ENCODE measurements at regions not wholly inside any gene's neighbourhood (a gene's known extent, or its start where the extent isn't known, plus 50 kb on each side); places are given as distances from the start of the nearest gene placed in this dataset.

GRCh38 chr10:83986800-83987199 is 152.5 kb upstream of the GHITM start:
- H4K20me1 ChIP-seq (ENCODE audit: insufficient read depth, low read length): peaks cover 5% of the 10 kb centered on the region; the same call in 1 of the 2 replicates
- no peaks in the 10 kb centered on the region for H3K9me3 ChIP-seq (ENCODE audit: insufficient read depth, low read length)
- H3K4me3 ChIP-seq (ENCODE audit: low read length): no peak overlapping the region

DNA sequence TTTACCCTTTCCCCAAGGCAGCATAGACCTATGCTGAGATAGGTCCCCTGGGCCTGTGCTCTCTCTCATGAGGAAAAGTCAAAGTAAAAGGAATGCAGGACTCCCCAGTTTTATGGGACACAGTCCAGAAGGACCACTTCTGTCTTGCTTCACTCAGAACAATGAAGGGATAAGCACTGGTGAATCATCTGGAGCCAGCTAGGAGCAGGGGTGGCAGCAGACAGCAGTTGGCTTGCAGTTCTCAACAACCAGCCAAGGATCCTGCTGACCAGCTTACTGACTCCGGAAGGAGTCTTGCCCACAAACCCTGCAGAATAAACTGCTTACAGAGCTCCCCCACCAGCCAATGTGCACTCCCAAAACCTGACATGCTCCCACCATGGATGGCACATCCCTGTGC is 152.1 kb upstream of the GHITM start:
- H3K4me2 ChIP-seq (ENCODE audit: low read length): no peak overlapping the region
- no peaks in the 10 kb centered on the region for H3K79me2 ChIP-seq (ENCODE audit: low read length)
- H3K27ac ChIP-seq (ENCODE audit: low read length): no peak overlapping the region
- no peak overlapping the region for H3K4me3 ChIP-seq (ENCODE audit: low read length)
- H4K20me1 ChIP-seq (ENCODE audit: insufficient read depth, low read length): peaks cover 5% of the 10 kb centered on the region; the same call in 1 of the 2 replicates
- peaks cover 15% of the 10 kb centered on the region for H3K4me1 ChIP-seq (ENCODE audit: low read length)
- no peak overlapping the region for H3K9ac ChIP-seq (ENCODE audit: low read length)
- H2AFZ ChIP-seq (ENCODE audit: low read depth, low read length): no peak overlapping the region
- TF ChIP-seq, protein P1, sequence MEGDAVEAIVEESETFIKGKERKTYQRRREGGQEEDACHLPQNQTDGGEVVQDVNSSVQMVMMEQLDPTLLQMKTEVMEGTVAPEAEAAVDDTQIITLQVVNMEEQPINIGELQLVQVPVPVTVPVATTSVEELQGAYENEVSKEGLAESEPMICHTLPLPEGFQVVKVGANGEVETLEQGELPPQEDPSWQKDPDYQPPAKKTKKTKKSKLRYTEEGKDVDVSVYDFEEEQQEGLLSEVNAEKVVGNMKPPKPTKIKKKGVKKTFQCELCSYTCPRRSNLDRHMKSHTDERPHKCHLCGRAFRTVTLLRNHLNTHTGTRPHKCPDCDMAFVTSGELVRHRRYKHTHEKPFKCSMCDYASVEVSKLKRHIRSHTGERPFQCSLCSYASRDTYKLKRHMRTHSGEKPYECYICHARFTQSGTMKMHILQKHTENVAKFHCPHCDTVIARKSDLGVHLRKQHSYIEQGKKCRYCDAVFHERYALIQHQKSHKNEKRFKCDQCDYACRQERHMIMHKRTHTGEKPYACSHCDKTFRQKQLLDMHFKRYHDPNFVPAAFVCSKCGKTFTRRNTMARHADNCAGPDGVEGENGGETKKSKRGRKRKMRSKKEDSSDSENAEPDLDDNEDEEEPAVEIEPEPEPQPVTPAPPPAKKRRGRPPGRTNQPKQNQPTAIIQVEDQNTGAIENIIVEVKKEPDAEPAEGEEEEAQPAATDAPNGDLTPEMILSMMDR (IDR thresholded peaks at IDR 0.05; ENCODE audit: low read depth, low read length): no peak
- no peak for TF ChIP-seq EZH2phosphoT487 (IDR thresholded peaks at IDR 0.05; ENCODE audit: low read depth)
- no peaks in the 10 kb centered on the region for H3K9me3 ChIP-seq (ENCODE audit: insufficient read depth, low read length)
- H3K36me3 ChIP-seq (replicated peaks; ENCODE audit: low read depth, low read length): no peaks in the 10 kb centered on the region
- H3K27me3 ChIP-seq (ENCODE audit: low read depth, low read length): peaks cover 29% of the 10 kb centered on the region

More at GRCh38 chr10:83986800-83987199, 152.5 kb upstream of the GHITM start:
- peaks cover 29% of the 10 kb centered on the region for H3K27me3 ChIP-seq (ENCODE audit: low read depth, low read length)
- no peak overlapping the region for H3K4me2 ChIP-seq (ENCODE audit: low read length)
- H3K36me3 ChIP-seq (replicated peaks; ENCODE audit: low read depth, low read length): no peaks in the 10 kb centered on the region
- H3K4me1 ChIP-seq (ENCODE audit: low read length): peaks cover 13% of the 10 kb centered on the region
- H3K79me2 ChIP-seq (ENCODE audit: low read length): no peaks in the 10 kb centered on the region
- H3K27ac ChIP-seq (ENCODE audit: low read length): no peak overlapping the region
- TF ChIP-seq, protein P1 (IDR thresholded peaks at IDR 0.05; ENCODE audit: low read depth, low read length): no peak
- TF ChIP-seq EZH2phosphoT487 (IDR thresholded peaks at IDR 0.05; ENCODE audit: low read depth): no peak
- no peak overlapping the region for H2AFZ ChIP-seq (ENCODE audit: low read depth, low read length)
- H3K9ac ChIP-seq (ENCODE audit: low read length): no peak overlapping the region

DNA sequence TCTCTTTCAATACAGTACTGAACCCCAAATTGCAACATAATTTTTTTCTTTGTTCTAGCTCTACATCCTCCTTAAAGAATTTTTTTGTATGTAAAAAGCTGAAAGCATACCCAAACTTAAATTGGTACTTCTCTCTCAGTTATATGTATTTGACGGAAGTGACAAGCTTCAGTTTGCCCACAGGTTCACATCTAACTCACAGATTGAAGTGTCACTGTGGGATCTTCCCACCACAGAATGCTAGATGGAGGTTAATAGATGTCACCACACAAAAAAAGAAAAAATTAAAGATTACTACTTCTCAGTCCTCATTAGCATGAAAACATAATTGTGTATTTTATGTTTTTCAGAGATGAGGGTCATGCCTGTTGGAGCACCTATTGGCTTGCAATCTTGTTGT is 150.9 kb upstream of the GHITM start:
- TF ChIP-seq EZH2phosphoT487 (IDR thresholded peaks at IDR 0.05; ENCODE audit: low read depth): no peak
- TF ChIP-seq, protein P1 (IDR thresholded peaks at IDR 0.05; ENCODE audit: low read depth, low read length): no peak
- H3K36me3 ChIP-seq (replicated peaks; ENCODE audit: low read depth, low read length): no peaks in the 10 kb centered on the region
- peaks cover 5% of the 10 kb centered on the region; the same call in 1 of the 2 replicates for H4K20me1 ChIP-seq (ENCODE audit: insufficient read depth, low read length)
- peaks cover 16% of the 10 kb centered on the region for H3K4me1 ChIP-seq (ENCODE audit: low read length)
- no peak overlapping the region for H3K4me3 ChIP-seq (ENCODE audit: low read length)
- no peak overlapping the region for H3K9ac ChIP-seq (ENCODE audit: low read length)
- no peak overlapping the region for H2AFZ ChIP-seq (ENCODE audit: low read depth, low read length)
- H3K4me2 ChIP-seq (ENCODE audit: low read length): no peak overlapping the region
- no peaks in the 10 kb centered on the region for H3K79me2 ChIP-seq (ENCODE audit: low read length)
- H3K27ac ChIP-seq (ENCODE audit: low read length): no peak overlapping the region
- peaks cover 34% of the 10 kb centered on the region for H3K27me3 ChIP-seq (ENCODE audit: low read depth, low read length)
- H3K9me3 ChIP-seq (ENCODE audit: insufficient read depth, low read length): no peaks in the 10 kb centered on the region

DNA sequence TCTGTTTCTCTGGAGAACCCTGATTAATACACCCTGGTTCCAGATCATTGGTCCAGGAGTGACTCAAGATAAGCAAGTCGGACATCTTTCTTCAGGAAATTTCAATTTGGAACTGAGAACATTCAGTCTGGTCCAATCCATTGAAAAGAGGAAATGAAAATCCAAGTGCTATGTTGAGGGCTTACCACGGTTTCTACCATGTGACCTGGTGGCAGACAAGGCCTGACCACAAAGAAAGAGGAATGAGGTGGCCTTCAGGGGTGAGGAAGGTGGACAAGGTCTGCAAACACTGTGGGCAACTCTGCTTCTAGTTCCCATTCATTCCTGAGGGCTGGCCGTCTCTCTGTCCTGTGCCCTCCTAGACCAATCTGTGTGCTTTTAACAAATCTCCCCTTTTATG is 149.2 kb upstream of the GHITM start:
- Histone ChIP-seq H3K9ac (ENCODE audit: low read length) (0 out of 2 replicates have a peak overlapping the region, but pooled peaks have one; percentile 6), H2AFZ (ENCODE audit: low read depth, low read length) (no peak overlapping the region), H3K4me3 (ENCODE audit: low read length) (peak overlapping the region; percentile 57), H3K79me2 (ENCODE audit: low read length) (no peaks in the 10 kb centered on the region), H3K27ac (ENCODE audit: low read length) (peak overlapping the region; percentile 28; the same call in 1 of the 2 replicates), H3K4me2 (ENCODE audit: low read length) (peak overlapping the region; percentile 87), H3K36me3 (replicated peaks; ENCODE audit: low read depth, low read length) (no peaks in the 10 kb centered on the region), H4K20me1 (ENCODE audit: insufficient read depth, low read length) (peaks cover 5% of the 10 kb centered on the region; the same call in 1 of the 2 replicates), H3K27me3 (ENCODE audit: low read depth, low read length) (peaks cover 34% of the 10 kb centered on the region), H3K9me3 (ENCODE audit: insufficient read depth, low read length) (no peaks in the 10 kb centered on the region), H3K4me1 (ENCODE audit: low read length) (peaks cover 16% of the 10 kb centered on the region)
- TF ChIP-seq, protein P1 (IDR thresholded peaks at IDR 0.05; ENCODE audit: low read depth, low read length): no peak
- no peak for TF ChIP-seq EZH2phosphoT487 (IDR thresholded peaks at IDR 0.05; ENCODE audit: low read depth)
